OCI-LY7 (cell line): ENCODE measurements at regions not wholly inside any gene's neighbourhood (a gene's known extent, or its start where the extent isn't known, plus 50 kb on each side); places are given as distances from the start of the nearest gene placed in this dataset.

Source experiments
- CTCF ChIP-seq: fragments of 200-600 bp; sonication (generic); conservative IDR thresholded peaks from 2 replicates; pipeline ENCODE4 v1.5.1; 2014; ENCODE audit warnings: mild to moderate bottlenecking, antibody characterized with exemption, low read length, moderate library complexity, mixed read lengths
- EZH2phosphoT487 ChIP-seq: fragments of 200-600 bp; sonication (generic); IDR thresholded peaks from 2 replicates; pipeline ENCODE4 v1.6.1; 2018; ENCODE audit warnings: low read depth, borderline replicate concordance, mild to moderate bottlenecking, mixed run types, antibody characterized with exemption, low read length, moderate library complexity, mixed read lengths

GRCh38 chr9:29432191-29432590 lies 1858.9 kb upstream of the C9orf72 start:
- TF ChIP-seq CTCF (no peak), EZH2phosphoT487 (no peak)
